GM18909 (cell line): ENCODE measurements at regions not wholly inside any gene's neighbourhood (a gene's known extent, or its start where the extent isn't known, plus 50 kb on each side); places are given as distances from the start of the nearest gene placed in this dataset.
"Not testable (repeated sequence)": the region's sequence is repeated elsewhere in the genome, so short reads cannot be mapped to it uniquely, and the experiment has no call there.

Experiments used
- ATAC-seq: cut with Tn5 transposase; IDR thresholded peaks from one replicate; pipeline ENCODE4 v1.9.1; 2021; ENCODE audit warnings: mild to moderate bottlenecking; ENCODE audit not compliant: unreplicated experiment, poor library complexity

- ATAC-seq: no peak
Measured at GRCh38 chr11:23789938-23790371, 706.9 kb upstream of the LUZP2 start.

GRCh38 chr11:23797624-23798419, 699.0 kb upstream of the LUZP2 start:
- no peak for ATAC-seq

- not testable (repeated sequence) for ATAC-seq
Measured at GRCh38 chr11:23834306-23834705, 662.5 kb upstream of the LUZP2 start.

GRCh38 chr11:23836981-23837380, 659.9 kb upstream of the LUZP2 start:
- no peak for ATAC-seq

- no peak for ATAC-seq
Measured at GRCh38 chr11:23840872-23841271, 656.0 kb upstream of the LUZP2 start.

- no peak for ATAC-seq
Measured at GRCh38 chr11:23846902-23847422, 649.9 kb upstream of the LUZP2 start.

GRCh38 chr11:23851216-23851615, 645.6 kb upstream of the LUZP2 start:
- no peak for ATAC-seq

GRCh38 chr11:23856654-23857053, 640.2 kb upstream of the LUZP2 start:
- ATAC-seq: no peak

- no peak for ATAC-seq
Measured at GRCh38 chr11:23859087-23859486, 637.8 kb upstream of the LUZP2 start.

- no peak for ATAC-seq
Measured at GRCh38 chr11:23861615-23862014, 635.2 kb upstream of the LUZP2 start.

- ATAC-seq: no peak
Measured at GRCh38 chr11:23865341-23865975, 631.4 kb upstream of the LUZP2 start.

GRCh38 chr11:23866641-23867040, 630.2 kb upstream of the LUZP2 start:
- no peak for ATAC-seq

- ATAC-seq: no peak
Measured at GRCh38 chr11:23869671-23870070, 627.2 kb upstream of the LUZP2 start.

GRCh38 chr11:23873406-23873805, 623.4 kb upstream of the LUZP2 start:
- no peak for ATAC-seq

GRCh38 chr11:23875176-23875850, 621.5 kb upstream of the LUZP2 start:
- no peak for ATAC-seq

- ATAC-seq: not testable (repeated sequence)
Measured at GRCh38 chr11:23883426-23884048, 613.3 kb upstream of the LUZP2 start.

- ATAC-seq: no peak
Measured at GRCh38 chr11:23884341-23884740, 612.5 kb upstream of the LUZP2 start.

- ATAC-seq: no peak
Measured at GRCh38 chr11:23885801-23886200, 611.1 kb upstream of the LUZP2 start.

GRCh38 chr11:23887122-23887521, 609.7 kb upstream of the LUZP2 start:
- not testable (repeated sequence) for ATAC-seq

GRCh38 chr11:23893126-23893525, 603.7 kb upstream of the LUZP2 start:
- ATAC-seq: no peak
